Fibroblast of skin of right quadriceps (primary cell): ENCODE measurements at regions not wholly inside any gene's neighbourhood (a gene's known extent, or its start where the extent isn't known, plus 50 kb on each side); places are given as distances from the start of the nearest gene placed in this dataset.
A peak's percentile ranks its signal among the peaks of the same experiment; 100 is the strongest.

Experiments used
- DNase-seq: peaks from one replicate; pipeline ENCODE4 v3.0.0-alpha.2; 2013

DNA sequence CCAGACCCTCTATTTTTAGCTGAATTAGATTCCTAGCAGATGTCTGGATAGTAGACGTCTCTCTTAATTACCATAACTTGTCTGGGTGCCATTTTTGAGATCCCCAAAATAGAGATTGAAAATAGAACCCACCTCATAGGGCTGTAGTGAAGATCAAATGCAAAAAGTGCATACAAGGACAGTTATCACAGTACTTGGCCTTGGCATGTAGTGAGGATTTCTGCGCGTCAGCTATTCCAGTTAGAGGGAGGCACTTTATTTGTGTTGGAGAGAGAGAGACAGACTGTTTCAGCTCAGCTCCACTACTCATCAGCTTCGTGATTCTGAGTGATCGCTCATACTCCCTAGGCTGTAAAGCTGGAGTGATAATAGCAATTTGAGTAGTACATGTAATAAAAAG, 59.6 kb upstream of the CDH13 start:
- no peak for DNase-seq

DNA sequence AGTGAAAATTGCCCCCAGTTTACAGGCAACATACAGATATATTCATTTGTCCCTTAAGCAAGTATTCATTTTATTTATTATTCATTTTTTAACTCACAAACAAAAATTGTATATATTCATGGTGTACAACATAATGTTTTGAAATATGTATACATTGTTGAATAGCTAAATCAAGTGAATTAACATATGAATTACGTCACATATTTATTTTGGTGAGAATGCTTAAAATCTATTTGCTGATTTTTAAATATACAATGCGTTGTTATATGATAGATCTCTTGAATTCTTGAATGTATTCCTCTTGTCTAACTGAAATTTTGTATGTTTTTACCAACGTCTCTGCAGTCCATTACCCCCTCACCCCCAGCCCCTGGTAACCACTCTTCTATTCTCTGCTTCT, 63.4 kb upstream of the CDH13 start:
- no peak for DNase-seq

GRCh38 chr16:82562183-82562683, 64.5 kb upstream of the CDH13 start:
- no peak for DNase-seq

DNA sequence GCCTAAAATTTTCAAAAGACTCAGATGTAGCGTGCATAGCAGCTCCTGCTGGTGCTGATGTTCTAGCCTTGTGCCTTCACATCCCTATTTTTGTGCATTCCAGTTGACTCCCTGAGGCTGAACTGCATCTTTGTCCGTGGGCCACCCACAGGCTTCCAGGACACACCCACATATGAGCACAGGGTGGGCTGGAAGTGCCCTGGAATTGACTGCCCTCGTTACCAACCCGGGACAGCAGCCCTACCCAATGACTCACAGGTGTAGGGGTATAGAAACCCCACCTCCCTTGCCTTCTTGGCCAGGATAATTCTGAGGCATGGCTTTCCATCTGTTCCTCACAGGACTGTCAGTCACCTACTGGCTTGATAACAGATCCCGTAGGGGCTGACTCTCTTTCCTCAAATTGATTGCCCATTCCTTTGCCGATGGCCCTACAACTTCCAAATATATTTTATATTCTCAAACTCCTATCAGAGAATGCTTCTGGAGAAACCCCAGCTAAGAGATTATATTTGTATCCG, 65.9 kb upstream of the CDH13 start:
- DNase-seq: no peak

DNA sequence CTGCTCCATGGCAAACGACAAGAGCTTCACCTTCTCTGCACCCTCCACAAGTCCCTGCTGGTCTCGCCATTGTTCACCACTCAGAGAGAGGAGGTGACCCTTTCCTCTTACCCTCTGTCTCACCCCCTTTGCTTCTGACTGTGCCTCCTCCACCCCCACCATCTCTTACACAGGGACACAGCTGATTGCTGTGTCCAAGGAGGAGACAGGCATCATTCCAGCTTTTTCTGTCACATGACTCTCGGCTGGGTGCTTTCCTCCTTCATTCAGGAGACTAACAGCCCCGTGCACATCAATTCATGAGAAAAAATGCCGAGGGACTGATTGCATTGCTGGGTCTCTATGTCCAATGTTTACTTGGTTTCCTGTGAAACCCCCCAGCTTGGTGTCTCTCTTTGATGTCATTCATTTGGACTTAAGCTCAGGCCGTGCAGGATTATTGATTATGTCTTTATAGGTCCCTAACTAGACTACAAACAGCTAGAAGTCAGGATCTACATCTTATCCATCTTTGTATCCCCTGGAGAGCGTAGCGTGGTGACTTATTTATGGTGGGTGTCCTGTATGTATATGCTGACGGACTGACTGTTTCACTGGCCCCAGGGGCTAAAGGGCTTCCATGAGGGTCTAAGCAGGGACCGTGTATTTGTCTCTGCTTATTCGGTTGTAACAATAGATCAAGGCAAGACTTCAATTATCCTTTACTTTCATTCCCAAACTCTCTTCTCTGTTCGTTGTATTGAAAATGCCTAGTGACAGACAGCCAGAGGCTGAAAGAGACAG, 82.2 kb upstream of the CDH13 start:
- DNase-seq: no peak

GRCh38 chr16:82542714-82543113, 84.1 kb upstream of the CDH13 start:
- no peak for DNase-seq

- DNase-seq: no peak
Observed at GRCh38 chr16:82541103-82541502, 85.7 kb upstream of the CDH13 start.

DNA sequence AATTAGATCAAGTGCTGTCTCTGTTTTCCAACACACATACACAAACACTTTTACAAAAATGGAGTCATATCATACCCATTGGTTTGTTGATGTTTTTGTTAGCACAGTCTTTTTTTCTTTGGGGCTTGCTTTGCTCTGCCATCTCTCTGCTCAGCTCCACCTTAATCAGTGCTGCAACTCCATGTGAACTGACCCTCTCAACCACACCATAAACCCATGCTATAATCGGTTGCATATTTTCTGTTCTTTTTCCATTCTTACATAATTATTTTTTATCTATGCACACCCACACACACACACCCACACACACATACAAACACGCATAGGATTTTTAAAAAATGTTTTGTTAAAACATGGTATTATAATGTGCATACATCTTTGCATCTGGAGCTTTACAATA, 91.0 kb upstream of the CDH13 start:
- no peak for DNase-seq

DNA sequence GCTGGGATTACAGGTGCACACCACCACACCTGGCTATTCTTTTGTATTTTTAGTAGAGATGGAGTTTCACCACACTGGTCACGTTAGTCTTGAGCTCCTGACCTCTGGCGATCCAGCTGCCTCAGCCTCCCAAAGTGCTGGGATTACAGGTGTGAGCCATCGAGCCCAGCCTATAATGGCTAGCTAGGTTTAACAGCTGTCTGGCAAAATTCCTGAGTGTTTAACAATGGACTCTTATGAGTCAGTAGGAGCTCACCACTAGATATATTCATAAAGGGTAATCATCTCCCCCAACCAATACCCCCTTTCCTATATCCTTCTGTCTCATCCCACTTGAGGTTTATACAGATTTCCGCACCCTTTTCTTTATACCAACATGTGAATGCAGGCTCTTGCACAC, 91.5 kb upstream of the CDH13 start:
- DNase-seq: no peak

- no peak for DNase-seq
Observed at GRCh38 chr16:82533189-82533588, 93.6 kb upstream of the CDH13 start.

- DNase-seq: no peak
Observed at GRCh38 chr16:82530883-82531282, 95.9 kb upstream of the CDH13 start.

GRCh38 chr16:82527101-82527500, 99.7 kb upstream of the CDH13 start:
- no peak for DNase-seq

DNA sequence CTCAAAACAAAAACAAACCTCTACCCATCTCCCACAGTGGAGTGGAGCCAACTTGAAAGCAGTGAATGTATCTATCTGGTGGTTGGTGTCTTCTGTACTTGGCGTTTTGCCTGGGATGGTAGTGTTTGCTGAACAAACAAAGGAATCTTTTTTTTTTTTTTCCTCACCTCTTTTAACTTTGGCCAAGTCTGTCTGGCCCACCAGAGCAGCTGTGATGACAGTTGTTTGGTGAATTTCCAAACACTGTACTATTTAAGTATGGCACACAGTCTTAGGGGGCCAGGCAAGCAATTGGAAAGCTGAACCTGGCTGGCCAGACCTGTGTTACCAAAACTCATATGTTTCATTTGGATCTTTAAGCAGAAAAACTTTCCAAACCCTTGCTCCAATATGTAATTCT, 101.8 kb upstream of the CDH13 start:
- DNase-seq: no peak

DNA sequence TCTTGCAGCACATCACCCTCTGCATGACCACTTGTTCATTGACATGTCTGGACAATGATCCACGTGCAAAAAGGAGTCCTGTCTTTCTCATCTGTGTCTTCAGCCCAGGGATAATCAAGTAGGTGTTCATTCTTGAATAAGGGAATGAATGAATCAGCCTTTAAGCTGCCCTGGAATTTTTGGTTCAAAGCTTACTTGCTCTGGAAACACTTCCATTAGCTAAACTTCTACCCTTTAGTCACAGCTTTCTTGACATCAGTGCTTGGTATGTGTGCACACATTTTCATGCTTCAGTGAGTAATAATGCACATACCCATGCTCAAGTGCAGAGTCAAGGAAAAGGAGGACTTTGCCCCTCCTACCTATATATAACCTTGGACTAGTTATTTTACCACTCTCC, 103.0 kb upstream of the CDH13 start:
- no peak for DNase-seq

DNA sequence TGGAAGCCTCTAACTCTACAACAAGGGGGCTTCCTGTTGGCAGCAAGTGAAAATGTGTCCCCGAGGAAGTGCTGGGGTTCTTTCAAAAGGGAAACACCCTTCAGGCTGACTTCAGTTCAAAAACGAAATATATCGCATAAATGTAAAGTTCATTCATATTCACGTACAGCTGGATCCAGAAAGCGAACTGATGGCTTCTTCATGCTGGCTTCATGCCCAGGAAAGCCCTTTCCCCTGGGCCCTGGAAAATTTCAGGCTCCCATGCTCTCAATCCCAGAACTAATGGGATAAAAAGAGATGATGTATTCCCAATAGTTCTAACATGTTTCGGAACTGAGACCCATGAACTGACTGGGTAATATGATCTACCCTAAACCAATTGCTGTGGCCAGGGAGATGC, 104.7 kb upstream of the CDH13 start:
- no peak for DNase-seq

GRCh38 chr16:82518811-82519210, 108.0 kb upstream of the CDH13 start:
- DNase-seq: no peak

- DNase-seq: no peak
Observed at GRCh38 chr16:82514262-82514661, 112.5 kb upstream of the CDH13 start.

DNA sequence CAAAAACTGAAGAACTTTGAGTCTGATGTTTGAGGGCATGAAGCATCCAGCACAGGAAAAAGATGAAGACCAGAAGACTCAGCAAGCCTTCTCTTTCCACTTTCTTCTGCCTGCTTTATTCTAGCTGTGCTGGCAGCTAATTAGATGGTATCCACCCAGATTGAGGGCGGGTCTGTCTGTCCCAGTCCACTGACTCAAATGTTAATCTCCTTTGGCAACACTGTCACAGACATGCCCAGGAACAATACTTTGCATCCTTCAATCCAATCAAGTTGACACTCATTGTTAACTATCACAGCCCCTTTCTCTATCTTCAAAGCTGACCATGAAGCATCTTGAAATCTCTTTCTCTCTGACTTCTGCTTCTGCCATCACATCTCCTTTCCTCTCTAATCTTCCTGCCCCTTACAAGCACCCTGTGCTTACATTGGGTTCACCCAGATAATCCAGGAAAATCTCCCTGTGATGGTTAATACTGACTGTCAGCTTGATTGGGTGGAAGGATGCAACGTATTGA, 115.9 kb upstream of the CDH13 start:
- DNase-seq: no peak

- no peak for DNase-seq
Observed at GRCh38 chr16:82509691-82510430, 116.9 kb upstream of the CDH13 start.

DNA sequence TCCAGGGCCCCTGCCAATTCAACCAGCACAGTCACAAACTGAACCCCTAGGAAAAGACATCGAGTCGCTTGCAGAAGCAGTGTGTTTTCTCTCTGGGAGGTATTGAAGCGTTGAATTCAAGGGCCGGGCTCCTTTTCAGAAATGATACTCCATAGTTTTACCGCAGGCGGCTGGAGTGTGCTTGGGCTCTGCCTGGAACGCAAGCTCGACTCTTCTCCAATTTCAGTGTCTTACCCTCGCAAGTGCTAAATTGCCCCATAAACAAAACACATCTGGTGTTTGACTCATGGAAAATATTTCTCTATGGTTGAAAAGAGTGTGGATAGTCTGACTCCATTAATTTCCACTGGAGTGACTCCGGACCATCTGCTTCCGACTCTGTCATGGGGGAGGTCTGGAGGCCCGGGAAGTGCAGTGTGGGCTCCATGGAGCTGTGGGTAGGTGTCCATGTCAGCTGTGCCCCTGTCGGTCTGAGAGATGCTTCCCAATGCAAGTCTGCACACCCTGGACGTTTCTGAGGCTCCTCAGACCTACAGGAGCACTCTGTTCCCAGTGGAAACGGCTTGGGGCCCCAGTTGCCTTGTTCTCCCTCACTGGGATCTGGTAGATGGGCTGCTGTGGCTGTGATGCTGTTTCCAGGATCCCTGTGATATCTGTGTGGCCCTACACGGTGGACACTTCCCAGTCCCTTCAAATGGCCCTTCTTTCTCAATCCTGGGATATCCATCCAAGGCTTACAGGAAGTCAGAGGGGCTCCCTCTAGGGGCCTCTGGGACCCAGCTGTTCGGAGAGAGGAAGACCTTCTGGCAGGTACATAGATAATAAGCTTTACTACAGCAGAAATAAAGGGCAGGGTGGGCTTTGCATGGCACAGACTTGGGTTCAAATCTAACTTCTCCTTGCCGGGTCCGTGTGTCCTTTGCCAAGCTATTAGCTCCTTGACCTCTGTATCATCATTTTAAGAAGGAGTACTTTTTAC, 119.8 kb upstream of the CDH13 start:
- DNase-seq: peak; percentile 29

- no peak for DNase-seq
Observed at GRCh38 chr16:82504836-82505235, 121.9 kb upstream of the CDH13 start.

GRCh38 chr16:82499302-82499701, 127.5 kb upstream of the CDH13 start:
- no peak for DNase-seq

DNA sequence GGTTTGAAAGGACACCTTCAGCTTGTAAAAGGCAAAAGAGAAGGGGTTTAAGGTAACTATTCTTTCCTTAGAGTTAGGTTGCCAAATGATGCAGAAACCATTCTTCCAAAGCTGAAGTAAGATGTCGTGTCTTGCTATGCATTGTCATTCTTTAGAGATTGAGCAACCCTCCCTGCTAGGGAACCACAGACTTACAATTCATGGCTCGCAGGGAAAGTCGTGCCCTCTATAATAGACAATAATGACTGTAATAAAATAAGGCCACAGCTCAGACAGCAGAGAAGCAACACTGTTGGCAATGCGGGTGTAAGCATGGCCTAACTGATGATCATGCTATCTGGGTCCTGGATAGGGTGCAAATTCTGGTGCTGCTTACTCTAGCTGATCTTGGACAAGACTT, 129.6 kb upstream of the CDH13 start:
- DNase-seq: no peak
